GM19351 (cell line): ENCODE measurements at regions not wholly inside any gene's neighbourhood (a gene's known extent, or its start where the extent isn't known, plus 50 kb on each side); places are given as distances from the start of the nearest gene placed in this dataset.

Source experiments
- ATAC-seq: cut with Tn5 transposase; IDR thresholded peaks from one replicate; pipeline ENCODE4 v1.9.1; 2021; ENCODE audit warnings: mild to moderate bottlenecking, moderate library complexity; ENCODE audit not compliant: unreplicated experiment

GRCh38 chr4:59979061-59979460 is 1221.1 kb upstream of the ADGRL3 start:
- ATAC-seq = no peak

- ATAC-seq = no peak
These were observed 1216.3 kb upstream of the ADGRL3 start for GRCh38 chr4:59983852-59984251.

GRCh38 chr4:59987289-59987688 is 1212.8 kb upstream of the ADGRL3 start:
- no peak for ATAC-seq

- no peak for ATAC-seq
These were observed 1206.0 kb upstream of the ADGRL3 start for GRCh38 chr4:59994118-59994517.

- ATAC-seq = no peak
These were observed 1197.4 kb upstream of the ADGRL3 start for GRCh38 chr4:60002603-60003337.

GRCh38 chr4:60013464-60014184 is 1186.5 kb upstream of the ADGRL3 start:
- no peak for ATAC-seq

- ATAC-seq = no peak
These were observed 1183.2 kb upstream of the ADGRL3 start for GRCh38 chr4:60016971-60017370.

GRCh38 chr4:60019180-60019579 is 1180.9 kb upstream of the ADGRL3 start:
- no peak for ATAC-seq

GRCh38 chr4:60019946-60020345 is 1180.2 kb upstream of the ADGRL3 start:
- no peak for ATAC-seq

- ATAC-seq = no peak
These were observed 1179.7 kb upstream of the ADGRL3 start for GRCh38 chr4:60020389-60020788.

GRCh38 chr4:60033826-60034225 is 1166.3 kb upstream of the ADGRL3 start:
- ATAC-seq = no peak

GRCh38 chr4:60034361-60034760 is 1165.8 kb upstream of the ADGRL3 start:
- ATAC-seq = no peak

- ATAC-seq = no peak
These were observed 1160.2 kb upstream of the ADGRL3 start for GRCh38 chr4:60039908-60040307.

GRCh38 chr4:60042231-60042652 is 1157.9 kb upstream of the ADGRL3 start:
- ATAC-seq = no peak

GRCh38 chr4:60042941-60043340 is 1157.2 kb upstream of the ADGRL3 start:
- ATAC-seq = no peak

GRCh38 chr4:60078984-60079383 is 1121.1 kb upstream of the ADGRL3 start:
- ATAC-seq = no peak

GRCh38 chr4:60081839-60082238 is 1118.3 kb upstream of the ADGRL3 start:
- ATAC-seq = no peak

GRCh38 chr4:60088807-60089486 is 1111.2 kb upstream of the ADGRL3 start:
- no peak for ATAC-seq

GRCh38 chr4:60089546-60090273 is 1110.4 kb upstream of the ADGRL3 start:
- no peak for ATAC-seq

GRCh38 chr4:60096676-60097075 is 1103.5 kb upstream of the ADGRL3 start:
- no peak for ATAC-seq

- no peak for ATAC-seq
These were observed 1083.5 kb upstream of the ADGRL3 start for GRCh38 chr4:60116592-60116991.
